RWPE1 (cell line): ENCODE measurements at regions not wholly inside any gene's neighbourhood (a gene's known extent, or its start where the extent isn't known, plus 50 kb on each side); places are given as distances from the start of the nearest gene placed in this dataset.

ENCODE experiments used
- CTCF ChIA-PET: fragments of 350-600 bp; sonication (Branson Sonifier 250); formaldehyde crosslinking; extraction: SDS; loops from one replicate; lab custom pipeline; 2021; lab: Yijun Ruan, JAX
- POLR2A ChIA-PET: fragments of 400-600 bp; formaldehyde crosslinking; extraction: SDS; loops from one replicate; lab custom pipeline; 2020; ENCODE audit warnings: antibody characterized with exemption; ENCODE audit not compliant: low non-redundant PET; lab: Yijun Ruan, JAX
- DNase-seq: peaks from one replicate; pipeline ENCODE4 v3.0.0; 2012; ENCODE audit warnings: low spot score
- H3K27ac ChIP-seq: fragments of 450-650 bp; 2 replicates; pipeline ENCODE4 v1.5.1; 2017
- CTCF ChIP-seq: fragments of 450-650 bp; conservative IDR thresholded peaks from 2 replicates; pipeline ENCODE4 v1.5.1; 2017; ENCODE audit warnings: low read depth, mild to moderate bottlenecking

GRCh38 chr2:235286622-235287374 is 207.0 kb upstream of the AGAP1 start:
- no peak for DNase-seq
- no peak for TF ChIP-seq CTCF

GRCh38 chr2:235287375-235287733 is 206.5 kb upstream of the AGAP1 start:
- DNase-seq: no peak
- POLR2A ChIA-PET: no interaction called here
- TF ChIP-seq CTCF: no peak
- no peak overlapping the region for H3K27ac ChIP-seq
- CTCF ChIA-PET: no interaction called here

More at GRCh38 chr2:235286622-235287374, 207.0 kb upstream of the AGAP1 start:
- H3K27ac ChIP-seq: no peak overlapping the region
- ChIA-PET POLR2A (no interaction called here), CTCF (no interaction called here)

GRCh38 chr2:235291461-235291860 is 202.4 kb upstream of the AGAP1 start:
- no peak for DNase-seq
- POLR2A ChIA-PET: no interaction called here
- H3K27ac ChIP-seq: no peak overlapping the region
- CTCF ChIA-PET: no interaction called here
- TF ChIP-seq CTCF: no peak

- POLR2A ChIA-PET: no interaction called here
- H3K27ac ChIP-seq: no peak overlapping the region
- TF ChIP-seq CTCF: no peak
- no peak for DNase-seq
- CTCF ChIA-PET: no interaction called here
These were observed 200.8 kb upstream of the AGAP1 start for GRCh38 chr2:235293061-235293460.

- no peak for TF ChIP-seq CTCF
- ChIA-PET POLR2A (no interaction called here), CTCF (no interaction called here)
- no peak overlapping the region for H3K27ac ChIP-seq
- no peak for DNase-seq
These were observed 198.0 kb upstream of the AGAP1 start for GRCh38 chr2:235295831-235296230.

- POLR2A ChIA-PET: no interaction called here
- no peak for DNase-seq
- CTCF ChIA-PET: interaction anchor here (0.6 kb wide), 2 partner anchors 120 to 565 kb away, joined by 3 read pairs; no protein-coding TSS in a partner anchor
- TF ChIP-seq CTCF: no peak
- no peak overlapping the region for H3K27ac ChIP-seq
These were observed 193.3 kb upstream of the AGAP1 start for GRCh38 chr2:235300368-235301201.
